ENCODE measurements at regions not wholly inside any gene's neighbourhood (a gene's known extent, or its start where the extent isn't known, plus 50 kb on each side); places are given as distances from the start of the nearest gene placed in this dataset.

DNA sequence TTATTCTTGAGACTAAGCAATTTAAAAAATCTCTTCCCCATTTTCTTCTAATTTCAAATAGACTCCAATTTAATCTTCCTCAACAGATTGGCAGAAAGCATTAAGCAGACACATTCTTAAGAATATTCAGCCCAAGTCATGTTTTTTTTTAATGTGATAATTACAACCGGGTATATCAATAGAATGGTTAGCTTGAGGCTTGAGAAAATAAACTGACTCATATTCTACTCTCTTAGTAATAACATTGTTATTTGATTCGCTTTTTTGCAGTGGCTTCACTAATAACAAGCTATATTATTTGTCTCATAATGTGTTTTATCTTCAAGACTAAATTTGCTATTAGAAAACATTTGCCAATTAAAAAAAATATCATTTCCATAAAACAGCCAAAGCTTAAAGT, 488.6 kb upstream of the RGS18 start (continued):
- TF ChIP-seq, protein P1, sequence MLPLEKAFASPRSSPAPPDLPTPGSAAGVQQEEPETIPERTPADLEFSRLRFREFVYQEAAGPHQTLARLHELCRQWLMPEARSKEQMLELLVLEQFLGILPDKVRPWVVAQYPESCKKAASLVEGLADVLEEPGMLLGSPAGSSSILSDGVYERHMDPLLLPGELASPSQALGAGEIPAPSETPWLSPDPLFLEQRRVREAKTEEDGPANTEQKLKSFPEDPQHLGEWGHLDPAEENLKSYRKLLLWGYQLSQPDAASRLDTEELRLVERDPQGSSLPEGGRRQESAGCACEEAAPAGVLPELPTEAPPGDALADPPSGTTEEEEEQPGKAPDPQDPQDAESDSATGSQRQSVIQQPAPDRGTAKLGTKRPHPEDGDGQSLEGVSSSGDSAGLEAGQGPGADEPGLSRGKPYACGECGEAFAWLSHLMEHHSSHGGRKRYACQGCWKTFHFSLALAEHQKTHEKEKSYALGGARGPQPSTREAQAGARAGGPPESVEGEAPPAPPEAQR (CRISPR knock-in tag; IDR thresholded peaks at IDR 0.05), result no peak
- TF ChIP-seq IRF2 (CRISPR knock-in tag; IDR thresholded peaks at IDR 0.05; ENCODE audit: borderline replicate concordance, low read depth) (no peak), CREM (CRISPR knock-in tag; IDR thresholded peaks at IDR 0.05) (no peak), TP53 (CRISPR knock-in tag; IDR thresholded peaks at IDR 0.05) (no peak)

DNA sequence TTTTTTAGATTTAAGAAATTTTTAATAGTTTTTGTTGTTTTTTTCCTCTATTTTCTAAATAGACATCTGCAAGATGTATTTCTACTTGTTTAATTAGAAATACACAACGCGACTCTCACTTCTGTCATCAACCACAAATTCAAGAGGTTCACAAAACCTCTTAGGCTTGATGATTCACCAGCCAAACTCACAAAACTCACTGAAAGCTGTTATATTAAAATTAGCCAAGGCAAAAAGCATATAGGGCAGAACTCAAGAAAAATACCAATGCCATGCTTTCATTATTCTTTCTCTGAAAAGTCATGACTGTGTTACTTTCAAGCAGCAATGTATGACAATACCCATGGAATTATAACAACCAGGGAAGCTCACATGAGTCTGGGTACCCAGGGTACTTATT, 487.0 kb upstream of the RGS18 start:
- ATAC-seq, result no peak
- Mint-ChIP-seq H3K4me1 (no peaks in the 10 kb centered on the region), H3K27me3 (ENCODE audit: low read depth) (peaks cover 6% of the 10 kb centered on the region), H3K4me3 (no peak overlapping the region), H3K27ac (no peak overlapping the region), H3K9me3 (no peaks in the 10 kb centered on the region), H3K36me3 (no peaks in the 10 kb centered on the region)
- no peak for TF ChIP-seq IRF2 (CRISPR knock-in tag; IDR thresholded peaks at IDR 0.05; ENCODE audit: borderline replicate concordance, low read depth)
- TF ChIP-seq RELA (CRISPR knock-in tag; IDR thresholded peaks at IDR 0.05; ENCODE audit: borderline replicate concordance), result no peak
- TF ChIP-seq SOX15 (CRISPR knock-in tag; IDR thresholded peaks at IDR 0.05), result no peak
- no peak for TF ChIP-seq TP53 (CRISPR knock-in tag; IDR thresholded peaks at IDR 0.05)
- TF ChIP-seq NFATC4 (CRISPR knock-in tag; IDR thresholded peaks at IDR 0.05), result no peak
- TF ChIP-seq, protein P2, sequence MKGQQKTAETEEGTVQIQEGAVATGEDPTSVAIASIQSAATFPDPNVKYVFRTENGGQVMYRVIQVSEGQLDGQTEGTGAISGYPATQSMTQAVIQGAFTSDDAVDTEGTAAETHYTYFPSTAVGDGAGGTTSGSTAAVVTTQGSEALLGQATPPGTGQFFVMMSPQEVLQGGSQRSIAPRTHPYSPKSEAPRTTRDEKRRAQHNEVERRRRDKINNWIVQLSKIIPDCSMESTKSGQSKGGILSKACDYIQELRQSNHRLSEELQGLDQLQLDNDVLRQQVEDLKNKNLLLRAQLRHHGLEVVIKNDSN (CRISPR knock-in tag; IDR thresholded peaks at IDR 0.05), result no peak
- no peak for TF ChIP-seq GTF2I (CRISPR knock-in tag; conservative IDR thresholded peaks at IDR 0.05)
- no peak for TF ChIP-seq RORB (CRISPR knock-in tag; IDR thresholded peaks at IDR 0.05)
- no peak for TF ChIP-seq CREM (CRISPR knock-in tag; IDR thresholded peaks at IDR 0.05)
- TF ChIP-seq, protein P3, sequence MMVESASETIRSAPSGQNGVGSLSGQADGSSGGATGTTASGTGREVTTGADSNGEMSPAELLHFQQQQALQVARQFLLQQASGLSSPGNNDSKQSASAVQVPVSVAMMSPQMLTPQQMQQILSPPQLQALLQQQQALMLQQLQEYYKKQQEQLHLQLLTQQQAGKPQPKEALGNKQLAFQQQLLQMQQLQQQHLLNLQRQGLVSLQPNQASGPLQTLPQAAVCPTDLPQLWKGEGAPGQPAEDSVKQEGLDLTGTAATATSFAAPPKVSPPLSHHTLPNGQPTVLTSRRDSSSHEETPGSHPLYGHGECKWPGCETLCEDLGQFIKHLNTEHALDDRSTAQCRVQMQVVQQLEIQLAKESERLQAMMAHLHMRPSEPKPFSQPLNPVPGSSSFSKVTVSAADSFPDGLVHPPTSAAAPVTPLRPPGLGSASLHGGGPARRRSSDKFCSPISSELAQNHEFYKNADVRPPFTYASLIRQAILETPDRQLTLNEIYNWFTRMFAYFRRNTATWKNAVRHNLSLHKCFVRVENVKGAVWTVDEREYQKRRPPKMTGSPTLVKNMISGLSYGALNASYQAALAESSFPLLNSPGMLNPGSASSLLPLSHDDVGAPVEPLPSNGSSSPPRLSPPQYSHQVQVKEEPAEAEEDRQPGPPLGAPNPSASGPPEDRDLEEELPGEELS (CRISPR knock-in tag; IDR thresholded peaks at IDR 0.05), result no peak
- TF ChIP-seq ZNF263 (CRISPR knock-in tag; IDR thresholded peaks at IDR 0.05; ENCODE audit: low read depth), result no peak
- TF ChIP-seq, protein P4, sequence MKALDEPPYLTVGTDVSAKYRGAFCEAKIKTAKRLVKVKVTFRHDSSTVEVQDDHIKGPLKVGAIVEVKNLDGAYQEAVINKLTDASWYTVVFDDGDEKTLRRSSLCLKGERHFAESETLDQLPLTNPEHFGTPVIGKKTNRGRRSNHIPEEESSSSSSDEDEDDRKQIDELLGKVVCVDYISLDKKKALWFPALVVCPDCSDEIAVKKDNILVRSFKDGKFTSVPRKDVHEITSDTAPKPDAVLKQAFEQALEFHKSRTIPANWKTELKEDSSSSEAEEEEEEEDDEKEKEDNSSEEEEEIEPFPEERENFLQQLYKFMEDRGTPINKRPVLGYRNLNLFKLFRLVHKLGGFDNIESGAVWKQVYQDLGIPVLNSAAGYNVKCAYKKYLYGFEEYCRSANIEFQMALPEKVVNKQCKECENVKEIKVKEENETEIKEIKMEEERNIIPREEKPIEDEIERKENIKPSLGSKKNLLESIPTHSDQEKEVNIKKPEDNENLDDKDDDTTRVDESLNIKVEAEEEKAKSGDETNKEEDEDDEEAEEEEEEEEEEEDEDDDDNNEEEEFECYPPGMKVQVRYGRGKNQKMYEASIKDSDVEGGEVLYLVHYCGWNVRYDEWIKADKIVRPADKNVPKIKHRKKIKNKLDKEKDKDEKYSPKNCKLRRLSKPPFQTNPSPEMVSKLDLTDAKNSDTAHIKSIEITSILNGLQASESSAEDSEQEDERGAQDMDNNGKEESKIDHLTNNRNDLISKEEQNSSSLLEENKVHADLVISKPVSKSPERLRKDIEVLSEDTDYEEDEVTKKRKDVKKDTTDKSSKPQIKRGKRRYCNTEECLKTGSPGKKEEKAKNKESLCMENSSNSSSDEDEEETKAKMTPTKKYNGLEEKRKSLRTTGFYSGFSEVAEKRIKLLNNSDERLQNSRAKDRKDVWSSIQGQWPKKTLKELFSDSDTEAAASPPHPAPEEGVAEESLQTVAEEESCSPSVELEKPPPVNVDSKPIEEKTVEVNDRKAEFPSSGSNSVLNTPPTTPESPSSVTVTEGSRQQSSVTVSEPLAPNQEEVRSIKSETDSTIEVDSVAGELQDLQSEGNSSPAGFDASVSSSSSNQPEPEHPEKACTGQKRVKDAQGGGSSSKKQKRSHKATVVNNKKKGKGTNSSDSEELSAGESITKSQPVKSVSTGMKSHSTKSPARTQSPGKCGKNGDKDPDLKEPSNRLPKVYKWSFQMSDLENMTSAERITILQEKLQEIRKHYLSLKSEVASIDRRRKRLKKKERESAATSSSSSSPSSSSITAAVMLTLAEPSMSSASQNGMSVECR (CRISPR knock-in tag; IDR thresholded peaks at IDR 0.05; ENCODE audit: borderline replicate concordance), result no peak
- TF ChIP-seq, protein P5, sequence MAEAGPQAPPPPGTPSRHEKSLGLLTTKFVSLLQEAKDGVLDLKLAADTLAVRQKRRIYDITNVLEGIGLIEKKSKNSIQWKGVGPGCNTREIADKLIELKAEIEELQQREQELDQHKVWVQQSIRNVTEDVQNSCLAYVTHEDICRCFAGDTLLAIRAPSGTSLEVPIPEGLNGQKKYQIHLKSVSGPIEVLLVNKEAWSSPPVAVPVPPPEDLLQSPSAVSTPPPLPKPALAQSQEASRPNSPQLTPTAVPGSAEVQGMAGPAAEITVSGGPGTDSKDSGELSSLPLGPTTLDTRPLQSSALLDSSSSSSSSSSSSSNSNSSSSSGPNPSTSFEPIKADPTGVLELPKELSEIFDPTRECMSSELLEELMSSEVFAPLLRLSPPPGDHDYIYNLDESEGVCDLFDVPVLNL (CRISPR knock-in tag; IDR thresholded peaks at IDR 0.05; ENCODE audit: borderline replicate concordance, low read depth), result no peak
- TF ChIP-seq, protein P6, sequence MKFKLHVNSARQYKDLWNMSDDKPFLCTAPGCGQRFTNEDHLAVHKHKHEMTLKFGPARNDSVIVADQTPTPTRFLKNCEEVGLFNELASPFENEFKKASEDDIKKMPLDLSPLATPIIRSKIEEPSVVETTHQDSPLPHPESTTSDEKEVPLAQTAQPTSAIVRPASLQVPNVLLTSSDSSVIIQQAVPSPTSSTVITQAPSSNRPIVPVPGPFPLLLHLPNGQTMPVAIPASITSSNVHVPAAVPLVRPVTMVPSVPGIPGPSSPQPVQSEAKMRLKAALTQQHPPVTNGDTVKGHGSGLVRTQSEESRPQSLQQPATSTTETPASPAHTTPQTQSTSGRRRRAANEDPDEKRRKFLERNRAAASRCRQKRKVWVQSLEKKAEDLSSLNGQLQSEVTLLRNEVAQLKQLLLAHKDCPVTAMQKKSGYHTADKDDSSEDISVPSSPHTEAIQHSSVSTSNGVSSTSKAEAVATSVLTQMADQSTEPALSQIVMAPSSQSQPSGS (CRISPR knock-in tag; IDR thresholded peaks at IDR 0.05; ENCODE audit: borderline replicate concordance, low read depth), result no peak
- TF ChIP-seq JAZF1 (CRISPR knock-in tag; IDR thresholded peaks at IDR 0.05), result no peak
- no peak for TF ChIP-seq SMAD4 (CRISPR knock-in tag; IDR thresholded peaks at IDR 0.05)
- CTCF ChIA-PET, result no interaction called here
- POLR2A ChIA-PET, result no interaction called here
- DNase-seq (ENCODE audit: low spot score), result no peak
